HG02884 (cell line): ENCODE measurements at regions not wholly inside any gene's neighbourhood (a gene's known extent, or its start where the extent isn't known, plus 50 kb on each side); places are given as distances from the start of the nearest gene placed in this dataset.
"Not testable (repeated sequence)": the region's sequence is repeated elsewhere in the genome, so short reads cannot be mapped to it uniquely, and the experiment has no call there.

Experiments used
- ATAC-seq: cut with Tn5 transposase; IDR thresholded peaks from one replicate; pipeline ENCODE4 v1.9.1; 2021; ENCODE audit warnings: mild to moderate bottlenecking, moderate library complexity; ENCODE audit not compliant: unreplicated experiment

DNA sequence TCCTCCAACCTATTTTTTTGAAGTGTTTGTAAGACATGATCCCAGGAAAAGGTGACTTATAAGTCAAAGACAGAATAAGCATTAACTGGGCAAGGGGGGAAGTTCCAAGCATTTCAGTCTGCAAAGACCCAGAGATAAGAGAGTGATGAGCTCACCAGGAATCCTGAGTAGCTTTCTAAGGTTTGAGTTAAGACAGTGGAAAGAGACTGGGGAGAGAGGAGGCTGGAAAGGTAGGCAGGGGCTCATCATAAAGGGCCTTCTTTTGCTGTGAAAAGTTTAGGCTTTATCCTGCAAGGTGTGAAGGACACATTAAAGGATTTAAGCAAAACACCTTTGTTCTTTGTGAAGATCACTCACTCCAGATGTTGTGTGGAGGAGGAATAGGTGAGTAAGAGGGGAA lies 438.8 kb downstream of the CHL1 start:
- no peak for ATAC-seq

DNA sequence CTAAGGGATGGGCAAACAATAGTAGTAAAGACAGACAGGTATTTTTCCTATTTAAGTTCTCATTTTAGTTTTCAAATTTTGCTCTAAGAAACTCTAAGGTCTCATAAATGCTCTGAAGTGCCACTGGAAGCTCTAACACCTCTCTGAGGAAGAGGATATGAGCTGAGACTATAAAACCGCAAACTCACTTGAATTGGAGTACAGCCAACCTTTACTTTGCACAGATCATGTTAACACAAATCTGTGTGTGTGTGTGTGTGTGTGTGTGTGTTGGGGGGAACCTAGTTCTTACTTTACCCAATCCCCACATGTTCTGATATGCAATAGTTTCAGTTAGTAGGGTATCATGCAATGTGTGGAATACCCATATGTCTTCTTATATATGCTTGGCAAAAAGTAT lies 446.8 kb downstream of the CHL1 start:
- ATAC-seq: no peak

DNA sequence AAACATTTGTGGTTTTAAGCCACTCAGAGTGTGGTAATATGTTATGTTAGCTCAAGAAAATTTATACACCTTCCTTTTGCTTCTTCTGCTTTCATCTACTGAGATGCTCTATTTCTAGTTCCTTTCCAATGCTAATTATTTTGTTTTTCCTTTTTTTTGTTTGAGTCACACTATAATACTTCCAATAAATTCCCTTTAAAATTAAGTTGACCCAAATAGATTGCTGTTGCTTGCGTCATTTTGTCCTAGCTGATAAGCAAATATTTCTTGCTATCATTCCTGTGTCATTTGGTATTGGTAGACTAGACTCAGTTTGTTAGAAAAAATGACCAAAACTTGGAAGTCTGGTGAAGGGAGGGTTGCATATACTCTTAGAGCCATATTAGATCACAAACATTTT lies 437.0 kb upstream of the CNTN6 start:
- ATAC-seq: no peak

DNA sequence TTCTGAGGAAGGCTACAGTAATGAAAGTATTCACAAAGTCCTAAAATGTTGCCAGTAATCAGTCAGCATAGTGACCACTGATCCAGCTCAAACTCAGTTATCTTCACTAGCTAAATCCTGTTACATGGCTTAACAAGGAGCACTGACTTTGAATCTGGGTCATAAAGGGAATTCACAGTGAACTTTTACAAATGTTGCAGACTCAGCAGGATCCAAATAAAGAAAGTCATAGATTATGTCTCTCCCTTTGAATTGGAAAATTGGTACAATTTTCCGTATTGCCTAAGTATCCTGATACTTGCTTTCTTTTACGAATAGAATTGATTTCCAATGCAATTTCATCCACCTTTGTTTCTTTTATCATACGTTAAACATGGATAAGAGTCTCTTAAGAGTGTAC lies 431.5 kb upstream of the CNTN6 start:
- no peak for ATAC-seq

DNA sequence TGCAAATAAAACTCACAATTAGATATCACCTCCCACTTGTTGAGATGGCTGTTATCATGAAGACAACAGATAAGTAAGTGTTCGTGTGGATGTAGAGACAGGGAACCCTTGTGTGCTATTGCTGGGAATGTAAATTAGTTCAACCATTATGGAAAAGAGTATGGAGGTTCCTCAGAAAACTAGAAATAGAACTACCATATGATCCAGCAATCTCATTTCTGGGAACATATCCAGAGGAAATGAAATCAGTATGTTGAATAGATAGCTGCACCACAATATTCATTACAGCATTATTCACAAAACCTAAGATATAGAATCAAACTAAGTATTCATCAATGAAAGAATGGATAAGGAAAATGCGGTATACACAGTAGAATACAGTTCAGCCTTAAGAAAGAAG lies 418.7 kb upstream of the CNTN6 start:
- no peak for ATAC-seq

DNA sequence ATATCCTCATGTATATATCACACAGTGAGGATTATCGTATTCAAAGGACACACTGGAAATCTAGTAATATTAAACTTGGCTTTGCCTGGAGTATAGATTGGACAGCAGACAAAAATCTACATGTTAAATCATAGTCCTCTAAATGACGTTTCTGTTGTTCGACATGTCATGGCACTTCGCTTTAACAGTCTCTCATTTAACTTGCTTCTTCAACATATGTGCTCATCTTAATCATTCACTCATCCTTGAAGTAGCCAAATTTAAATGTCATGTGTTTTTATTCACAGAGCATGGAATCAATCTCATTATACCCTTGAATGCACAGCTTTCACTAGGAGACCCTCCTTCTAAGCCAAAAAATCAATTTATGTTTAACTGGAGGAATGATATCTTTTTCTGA lies 417.0 kb upstream of the CNTN6 start:
- no peak for ATAC-seq

DNA sequence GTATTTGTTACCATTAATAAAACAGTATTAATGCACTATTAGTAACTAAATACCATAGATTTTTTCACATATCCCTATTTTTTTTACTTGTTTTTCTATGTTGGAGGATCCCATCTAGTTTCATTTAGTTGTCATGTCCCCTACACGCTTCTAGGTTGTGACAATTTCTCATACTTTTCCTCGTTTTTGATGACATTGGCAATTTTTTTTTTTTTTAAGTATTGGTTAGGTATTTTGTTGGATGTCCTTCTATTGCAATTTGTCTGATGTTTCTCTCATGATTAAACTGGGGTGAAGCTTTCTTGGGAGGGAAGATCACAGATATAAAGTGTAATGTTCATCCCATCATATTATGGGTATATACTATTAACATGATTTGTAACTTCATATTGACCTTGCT lies 409.1 kb upstream of the CNTN6 start:
- no peak for ATAC-seq

DNA sequence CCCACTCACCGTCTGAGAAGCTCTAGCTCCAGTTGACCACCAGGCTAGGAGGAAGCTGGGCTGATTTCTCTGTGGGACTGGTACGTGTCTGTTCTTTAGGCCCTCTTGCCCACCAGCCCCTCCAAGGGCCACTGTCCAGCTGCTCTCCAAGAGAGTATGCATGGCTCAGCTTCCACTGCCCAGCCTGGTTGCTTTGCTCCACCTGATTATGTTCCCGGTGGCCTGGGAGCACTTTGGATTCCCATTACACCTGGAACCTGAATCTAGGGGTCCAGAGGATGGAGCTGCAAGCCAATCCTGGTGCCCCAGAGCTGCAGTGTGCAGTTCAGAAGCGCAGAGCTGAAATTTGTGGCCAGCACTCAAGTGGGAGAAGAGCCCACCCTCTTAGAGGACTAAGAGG lies 402.1 kb upstream of the CNTN6 start:
- no peak for ATAC-seq

DNA sequence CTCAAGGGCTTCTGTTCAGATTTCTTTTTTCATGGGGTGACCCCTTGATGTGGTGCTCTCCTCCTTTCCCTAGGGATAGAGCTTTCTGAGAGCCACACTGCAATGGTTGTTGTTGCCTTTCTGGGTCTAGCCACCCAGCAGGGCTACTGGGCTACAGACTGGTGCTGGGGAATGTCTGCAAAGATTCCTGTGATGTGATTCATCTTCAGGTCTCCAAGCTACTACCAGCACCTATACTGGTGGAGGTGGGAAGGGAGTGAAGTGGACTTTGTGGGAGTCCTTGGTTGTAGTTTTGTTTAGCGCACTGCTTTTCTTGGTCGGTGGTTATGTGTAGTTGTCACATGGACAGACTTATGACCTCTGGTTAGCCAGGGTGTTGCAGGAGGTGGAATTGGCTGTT lies 392.3 kb upstream of the CNTN6 start:
- no peak for ATAC-seq

DNA sequence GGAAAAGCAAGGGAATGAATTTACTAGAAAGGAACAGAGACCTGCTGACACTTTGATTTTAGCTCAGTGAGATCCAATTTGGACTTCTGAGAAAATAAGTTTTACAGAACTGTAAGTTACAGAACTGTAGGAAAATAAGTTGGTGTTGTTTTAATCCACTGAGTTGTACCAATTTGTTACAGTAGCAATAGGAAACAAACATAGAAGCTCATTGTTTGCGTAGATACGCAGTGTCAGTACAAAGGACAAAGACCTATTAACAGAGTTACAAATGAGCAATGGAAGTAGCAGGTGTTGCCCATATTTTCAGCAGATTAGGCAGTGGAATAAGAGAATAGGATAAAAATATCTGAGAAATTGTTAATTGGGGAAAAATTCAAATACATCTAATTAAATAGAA lies 385.8 kb upstream of the CNTN6 start:
- no peak for ATAC-seq

DNA sequence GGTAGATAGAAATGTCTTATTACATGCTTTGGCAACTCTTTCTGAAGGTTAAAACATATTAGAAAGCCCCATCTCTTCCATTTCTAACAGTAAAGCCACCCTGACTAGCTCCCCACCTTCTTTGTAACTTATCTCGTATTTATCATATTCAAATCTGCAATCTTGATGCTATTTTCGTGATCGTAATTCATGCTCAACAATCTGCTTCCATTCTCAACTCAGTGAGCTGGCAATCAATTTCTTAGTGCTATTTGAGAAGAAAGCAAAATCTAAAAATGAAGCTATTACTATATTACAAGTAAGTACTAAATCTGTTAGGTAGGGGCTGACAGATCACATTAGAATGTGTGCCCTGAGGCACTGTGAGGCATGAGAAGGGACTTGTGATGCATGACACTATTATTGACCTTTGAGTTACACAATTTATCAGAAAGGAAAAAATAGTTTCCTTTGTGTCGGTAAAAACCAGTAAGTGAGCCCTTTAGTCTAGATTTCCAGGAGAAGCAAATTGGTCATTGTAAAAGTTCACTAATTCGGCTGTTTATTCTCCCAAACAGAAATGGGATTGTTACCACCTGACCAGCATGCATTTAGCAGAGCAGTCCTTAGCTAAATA lies 379.7 kb upstream of the CNTN6 start:
- no peak for ATAC-seq

DNA sequence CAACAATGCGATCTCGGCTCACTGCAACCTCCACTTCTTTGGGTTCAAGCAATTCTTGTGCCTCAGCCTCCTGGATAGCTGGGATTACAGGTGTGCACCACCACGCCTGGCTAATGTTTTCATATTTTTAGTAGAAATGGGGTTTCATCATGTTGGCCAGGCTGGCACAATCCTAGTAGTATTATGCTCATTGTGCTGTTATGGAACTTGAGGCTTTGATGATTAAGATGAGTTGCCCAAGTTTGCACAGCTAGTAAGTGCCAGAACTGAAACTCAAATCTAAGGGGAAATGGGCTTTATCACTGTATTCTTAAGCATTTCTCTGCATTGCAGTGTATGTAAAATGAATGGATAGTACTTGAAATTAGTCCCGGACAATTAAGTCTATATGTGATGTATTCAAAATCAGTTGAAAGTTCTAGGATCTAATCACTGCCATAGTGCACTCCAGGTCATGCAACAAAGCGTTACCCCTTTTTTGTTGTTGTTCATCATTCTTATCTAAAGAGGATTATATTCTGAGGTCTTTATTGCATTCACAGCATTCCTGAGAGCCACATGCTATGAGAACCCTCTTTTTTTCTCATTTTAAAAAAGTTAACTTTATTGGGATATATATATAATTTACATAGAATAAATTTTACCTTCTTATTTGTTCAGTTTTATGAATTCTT lies 378.7 kb upstream of the CNTN6 start:
- no peak for ATAC-seq

DNA sequence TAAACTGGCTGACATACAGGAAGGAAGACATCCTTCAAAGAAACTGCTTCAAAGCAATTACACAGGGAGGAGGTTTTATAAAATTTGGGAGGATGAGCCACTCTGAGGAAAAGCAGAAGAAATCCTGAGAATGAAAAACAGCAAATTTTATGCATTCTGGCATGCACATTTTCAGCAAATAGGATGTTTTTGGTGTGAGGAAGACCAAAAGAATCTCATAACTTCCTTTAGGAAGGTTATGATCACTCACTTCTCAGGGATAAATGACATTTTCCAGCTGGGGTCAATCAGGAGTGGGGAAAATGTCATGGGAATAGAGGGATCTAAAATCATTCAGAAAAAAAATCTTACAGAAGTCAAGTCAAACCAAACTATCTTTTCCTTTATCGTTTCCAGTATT lies 371.7 kb upstream of the CNTN6 start:
- no peak for ATAC-seq

DNA sequence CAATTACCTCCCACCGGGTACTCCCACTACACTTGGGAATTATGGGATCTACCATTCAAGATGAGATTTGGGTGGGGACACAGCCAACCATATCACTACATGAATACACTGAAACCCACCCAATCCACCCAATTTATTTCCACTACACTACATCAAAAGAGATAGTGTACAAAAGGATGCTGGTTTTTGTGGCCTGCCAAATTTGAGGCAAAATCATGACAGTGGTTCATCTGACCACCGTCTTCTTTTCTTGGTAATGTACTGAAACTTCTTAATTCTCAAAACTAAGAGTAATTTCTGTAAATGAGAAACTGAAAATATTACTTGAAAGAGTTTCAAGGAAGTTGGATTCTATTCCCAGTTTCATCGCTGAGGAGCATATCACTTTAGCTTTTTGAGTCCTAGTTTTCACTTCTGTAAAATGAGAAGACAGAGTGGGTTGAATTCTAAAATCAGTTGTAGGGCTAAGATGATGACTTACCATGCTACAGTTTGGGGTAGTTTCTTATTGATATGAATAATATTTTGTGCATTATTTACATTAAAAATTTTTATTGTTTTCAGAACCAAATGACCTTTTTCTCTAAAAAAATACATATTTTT lies 360.4 kb upstream of the CNTN6 start:
- ATAC-seq: no peak

DNA sequence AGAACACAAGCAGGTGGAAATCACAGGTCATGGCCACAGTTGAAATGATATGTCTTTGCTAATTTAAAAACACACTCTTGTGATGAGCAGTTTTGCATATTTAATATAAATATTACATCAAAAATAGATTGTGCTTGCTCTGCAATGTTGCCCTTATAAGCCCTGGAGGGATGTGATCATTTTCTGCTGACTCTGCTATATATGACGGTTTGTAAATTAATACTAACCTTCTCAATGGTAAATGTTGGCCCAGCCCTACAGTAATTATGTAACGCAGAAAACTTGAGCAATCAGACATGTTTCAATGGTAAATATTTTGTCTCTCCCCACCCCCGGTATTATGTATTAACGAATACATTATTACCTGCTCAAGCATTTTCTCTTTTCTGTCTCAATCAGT lies 359.5 kb upstream of the CNTN6 start:
- no peak for ATAC-seq

DNA sequence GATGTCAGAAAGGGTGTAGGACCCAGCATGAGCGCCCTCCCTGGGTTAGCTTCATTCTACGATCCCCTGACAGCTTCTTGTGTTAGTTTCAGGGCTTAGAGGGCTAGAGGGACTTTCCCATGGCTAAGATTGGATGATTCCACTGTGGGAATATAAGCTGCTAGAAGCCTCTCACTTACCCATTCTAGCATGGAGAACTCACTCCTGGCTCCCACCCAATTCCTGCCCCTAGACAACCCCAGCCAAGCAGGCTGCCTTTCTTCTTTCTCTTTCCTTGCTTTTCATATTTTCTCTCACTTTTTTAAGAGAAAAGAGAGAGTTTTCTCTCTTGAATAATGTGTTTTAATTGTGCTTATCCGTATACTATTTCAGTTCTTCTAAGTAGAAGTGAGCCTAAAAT lies 335.1 kb upstream of the CNTN6 start:
- no peak for ATAC-seq

DNA sequence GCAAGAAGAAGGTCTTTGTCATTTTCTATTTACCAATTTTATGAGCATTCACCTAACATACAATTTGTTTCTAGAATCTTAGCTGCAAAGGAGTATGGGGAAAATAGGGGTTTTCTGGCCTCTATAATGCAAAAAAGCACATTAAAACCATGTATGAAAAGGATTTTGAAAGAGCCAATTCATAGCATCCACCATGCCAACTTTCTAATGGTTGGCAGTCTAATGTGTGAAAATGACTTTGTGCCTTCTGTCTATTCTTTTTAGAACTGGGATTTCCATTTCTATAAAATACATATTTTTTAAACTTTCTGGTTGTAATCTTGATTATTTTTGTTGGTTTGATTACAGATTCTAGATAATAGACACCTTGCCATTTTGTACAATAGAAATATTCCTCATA lies 333.7 kb upstream of the CNTN6 start:
- no peak for ATAC-seq

DNA sequence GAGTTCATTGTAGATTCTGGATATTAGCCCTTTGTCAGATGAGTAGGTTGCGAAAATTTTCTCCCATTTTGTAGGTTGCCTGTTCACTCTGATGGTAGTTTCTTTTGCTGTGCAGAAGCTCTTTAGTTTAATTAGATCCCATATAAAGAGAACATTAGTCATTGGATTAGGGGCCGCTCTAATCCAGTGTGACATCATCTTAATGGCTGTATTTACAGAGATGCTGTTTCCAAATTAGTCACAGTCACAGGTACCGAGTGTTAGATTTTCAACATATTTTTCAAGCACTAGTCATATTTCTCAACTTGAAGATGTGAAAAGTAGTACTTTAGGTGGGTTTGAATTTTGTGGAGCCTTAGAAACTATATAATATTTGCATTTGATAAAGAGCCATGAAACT lies 319.4 kb upstream of the CNTN6 start:
- not testable (repeated sequence) for ATAC-seq

DNA sequence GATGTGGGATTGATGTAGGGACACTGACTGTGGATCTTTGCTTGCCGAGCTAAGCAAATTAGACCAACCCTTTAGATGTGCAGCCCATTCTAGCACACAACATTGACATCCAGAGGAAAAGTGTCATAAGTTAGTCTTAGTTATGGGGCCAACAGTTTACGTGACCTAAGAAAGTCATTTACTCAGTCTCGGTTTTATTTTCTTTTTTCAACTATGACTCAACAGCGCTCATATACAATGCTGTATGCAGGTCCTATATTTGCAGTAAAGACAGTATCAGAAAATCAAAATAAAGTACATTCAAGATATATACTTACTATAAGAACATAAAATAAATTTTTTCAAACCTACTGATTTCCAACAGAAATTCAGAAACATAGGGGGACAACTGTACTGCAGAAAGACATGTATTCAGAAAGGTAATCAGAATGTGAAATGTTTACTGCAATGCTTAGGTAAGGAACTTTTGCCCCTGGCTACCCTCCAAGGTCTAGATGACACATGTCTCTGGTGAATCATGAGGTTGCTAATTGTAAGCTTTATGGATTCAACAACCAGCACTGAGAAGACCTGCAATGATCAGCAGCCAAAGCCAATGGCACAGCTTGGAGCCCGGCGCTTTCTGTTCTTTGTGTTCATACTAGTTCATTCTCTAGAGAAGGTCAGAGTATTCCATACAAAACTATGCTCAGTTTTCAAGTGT lies 317.5 kb upstream of the CNTN6 start:
- ATAC-seq: no peak

DNA sequence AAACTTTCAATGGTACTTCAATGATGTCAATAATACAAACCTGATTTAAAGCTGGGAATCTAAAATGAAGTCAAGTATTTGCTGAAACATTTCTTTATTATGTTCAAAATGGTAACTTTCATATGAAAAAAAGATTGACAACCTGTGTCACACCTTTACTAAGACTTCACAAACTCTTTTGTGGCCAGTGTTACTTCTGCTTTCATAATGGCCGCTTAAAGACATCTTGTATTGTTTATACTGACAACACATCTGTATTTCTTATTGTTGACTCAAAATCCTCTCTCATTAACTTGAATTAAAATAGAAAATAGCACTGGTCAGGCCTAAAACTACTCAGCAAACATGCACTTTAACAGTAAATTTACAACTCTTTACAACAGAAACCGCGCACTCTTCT lies 312.3 kb upstream of the CNTN6 start:
- no peak for ATAC-seq

DNA sequence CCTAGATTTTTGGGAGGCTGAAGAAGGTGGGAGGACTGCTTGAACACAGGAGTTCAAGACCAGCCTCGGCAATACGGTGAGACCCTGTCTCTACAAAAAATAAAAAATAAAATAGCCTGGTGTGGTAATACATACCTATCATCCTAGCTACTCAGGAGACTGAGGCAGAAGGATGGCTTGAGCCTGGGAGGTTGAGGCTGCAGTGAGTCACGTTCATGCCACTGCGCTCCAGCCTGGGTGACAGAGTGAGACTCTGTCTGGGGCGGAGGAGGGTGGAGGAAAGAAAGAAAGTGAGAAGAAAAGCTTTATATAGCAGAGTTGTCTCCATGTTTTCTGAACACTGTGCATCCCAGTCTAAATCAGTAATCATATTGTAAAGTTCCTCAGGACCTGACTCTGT lies 301.4 kb upstream of the CNTN6 start:
- ATAC-seq: no peak

DNA sequence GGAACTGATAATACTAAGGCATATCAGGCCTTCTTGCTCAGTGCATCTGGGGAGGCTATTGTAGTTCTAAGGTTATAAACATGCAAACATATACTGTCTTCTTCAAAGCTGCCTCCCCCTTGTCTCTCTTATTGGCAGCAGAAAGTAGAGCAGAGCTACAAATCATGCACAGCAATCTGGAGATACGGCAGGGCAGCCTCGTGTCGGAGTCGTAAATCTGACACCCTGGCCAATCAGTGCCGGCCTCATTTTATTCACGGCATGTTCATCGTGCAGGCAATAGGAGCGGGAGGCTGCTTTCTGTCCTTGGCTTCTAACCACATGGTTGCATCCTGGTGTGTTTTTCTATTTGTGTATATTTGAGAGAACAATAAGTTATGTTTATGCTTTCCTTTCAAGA lies 300.2 kb upstream of the CNTN6 start:
- ATAC-seq: no peak
